GM12875 (cell line): ENCODE measurements at regions not wholly inside any gene's neighbourhood (a gene's known extent, or its start where the extent isn't known, plus 50 kb on each side); places are given as distances from the start of the nearest gene placed in this dataset.

ENCODE experiments used
- H3K4me3 ChIP-seq: one replicate; pipeline ENCODE4 v1.5.1; 2011; ENCODE audit warnings: low read depth, low read length, control low read depth
- TF ChIP-seq, protein P1 (sequence below): IDR thresholded peaks from 2 replicates; pipeline ENCODE4 v1.5.1; 2011; ENCODE audit warnings: low read depth, mild to moderate bottlenecking, control low read depth, inconsistent platforms, low read length, moderate library complexity, borderline replicate concordance; ENCODE audit not compliant: insufficient read depth

DNA sequence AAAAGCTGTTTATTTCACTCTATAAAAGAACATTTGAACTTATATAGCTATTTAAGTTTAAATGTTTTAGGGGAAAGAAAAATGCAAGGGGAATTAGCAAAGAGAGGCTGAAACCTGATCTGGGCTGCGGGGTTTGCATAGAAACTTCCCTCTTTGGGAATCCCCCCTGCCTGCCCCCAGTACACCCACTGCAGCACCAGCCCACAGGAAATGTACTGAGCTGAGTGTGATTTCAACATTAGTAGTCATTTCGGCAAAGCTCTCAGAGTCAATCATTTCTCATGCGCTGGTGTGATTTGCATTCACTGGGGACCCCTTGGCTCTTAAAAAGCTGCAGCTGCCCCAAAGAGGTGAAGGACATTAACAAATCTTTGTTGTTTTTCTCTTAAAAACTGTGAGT lies 859.4 kb downstream of the MAFB start:
- H3K4me3 ChIP-seq: no peak overlapping the region
- TF ChIP-seq, protein P1, sequence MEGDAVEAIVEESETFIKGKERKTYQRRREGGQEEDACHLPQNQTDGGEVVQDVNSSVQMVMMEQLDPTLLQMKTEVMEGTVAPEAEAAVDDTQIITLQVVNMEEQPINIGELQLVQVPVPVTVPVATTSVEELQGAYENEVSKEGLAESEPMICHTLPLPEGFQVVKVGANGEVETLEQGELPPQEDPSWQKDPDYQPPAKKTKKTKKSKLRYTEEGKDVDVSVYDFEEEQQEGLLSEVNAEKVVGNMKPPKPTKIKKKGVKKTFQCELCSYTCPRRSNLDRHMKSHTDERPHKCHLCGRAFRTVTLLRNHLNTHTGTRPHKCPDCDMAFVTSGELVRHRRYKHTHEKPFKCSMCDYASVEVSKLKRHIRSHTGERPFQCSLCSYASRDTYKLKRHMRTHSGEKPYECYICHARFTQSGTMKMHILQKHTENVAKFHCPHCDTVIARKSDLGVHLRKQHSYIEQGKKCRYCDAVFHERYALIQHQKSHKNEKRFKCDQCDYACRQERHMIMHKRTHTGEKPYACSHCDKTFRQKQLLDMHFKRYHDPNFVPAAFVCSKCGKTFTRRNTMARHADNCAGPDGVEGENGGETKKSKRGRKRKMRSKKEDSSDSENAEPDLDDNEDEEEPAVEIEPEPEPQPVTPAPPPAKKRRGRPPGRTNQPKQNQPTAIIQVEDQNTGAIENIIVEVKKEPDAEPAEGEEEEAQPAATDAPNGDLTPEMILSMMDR: no peak

DNA sequence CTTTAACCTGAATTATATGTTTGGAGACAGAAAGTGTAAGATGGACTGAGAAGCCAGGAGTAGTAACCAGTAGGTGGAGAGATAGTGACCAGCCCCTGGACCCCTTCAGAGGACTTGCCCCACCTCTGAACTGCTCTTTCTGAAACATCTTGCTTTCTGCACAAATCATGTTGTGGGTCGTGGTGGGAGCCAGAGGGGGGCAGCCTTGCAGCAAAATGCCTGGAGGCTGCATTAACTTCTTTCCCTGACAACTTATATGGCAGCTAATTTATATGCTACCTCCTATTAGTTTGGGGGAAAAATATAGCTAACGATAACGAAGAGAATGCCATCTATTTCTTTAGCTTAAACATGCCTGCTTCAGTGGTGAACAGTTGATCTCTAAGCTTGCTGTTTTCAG lies 859.8 kb downstream of the MAFB start:
- TF ChIP-seq, protein P1: peak; percentile 43; the same call in 1 of the 2 replicates
- no peak overlapping the region for H3K4me3 ChIP-seq

- TF ChIP-seq, protein P1: no peak
- H3K4me3 ChIP-seq: no peak overlapping the region
Measured at GRCh38 chr20:39825950-39826349, 863.1 kb downstream of the MAFB start.

DNA sequence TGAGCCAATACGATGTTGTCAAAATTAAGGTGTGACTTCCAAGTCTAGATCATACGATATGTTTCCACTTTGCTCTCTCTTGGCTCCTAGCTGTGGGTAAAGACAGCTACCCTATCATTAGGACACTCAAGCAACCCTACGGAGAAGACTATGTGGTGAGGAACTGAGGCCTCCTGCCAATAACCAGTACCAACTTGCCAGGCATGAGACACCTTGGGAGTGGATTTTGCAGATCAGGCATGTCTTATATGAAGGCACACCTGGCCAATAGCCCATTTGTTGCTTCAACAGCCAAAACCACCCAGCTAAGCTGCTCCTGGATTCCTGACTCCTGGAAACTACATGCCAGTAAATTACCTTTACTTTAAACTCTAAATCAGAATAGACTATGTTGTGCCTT lies 863.4 kb downstream of the DHX35 start:
- H3K4me3 ChIP-seq: no peak overlapping the region
- TF ChIP-seq, protein P1: no peak

DNA sequence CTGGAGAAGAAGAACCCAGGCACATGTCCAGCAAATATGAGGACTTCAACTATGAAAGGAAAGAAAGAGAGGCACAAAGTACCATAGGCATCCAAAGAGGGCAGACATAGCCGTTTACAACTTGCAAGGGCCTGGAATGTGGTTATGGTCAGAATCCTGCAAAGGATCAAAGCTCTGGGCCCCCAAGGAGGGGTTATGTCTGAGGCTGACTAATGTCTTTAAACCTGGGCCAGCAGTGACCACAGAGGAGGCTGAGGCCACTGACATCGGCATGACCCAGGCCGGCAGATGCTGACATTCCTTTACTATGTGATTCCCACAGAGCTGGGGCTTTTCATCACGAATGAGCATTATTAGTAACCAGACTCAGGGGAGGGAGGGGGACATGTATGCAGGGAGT lies 861.1 kb downstream of the DHX35 start:
- TF ChIP-seq, protein P1: no peak
- no peak overlapping the region for H3K4me3 ChIP-seq

- H3K4me3 ChIP-seq: no peak overlapping the region
Measured at GRCh38 chr20:39822667-39823066, 860.5 kb downstream of the DHX35 start.

DNA sequence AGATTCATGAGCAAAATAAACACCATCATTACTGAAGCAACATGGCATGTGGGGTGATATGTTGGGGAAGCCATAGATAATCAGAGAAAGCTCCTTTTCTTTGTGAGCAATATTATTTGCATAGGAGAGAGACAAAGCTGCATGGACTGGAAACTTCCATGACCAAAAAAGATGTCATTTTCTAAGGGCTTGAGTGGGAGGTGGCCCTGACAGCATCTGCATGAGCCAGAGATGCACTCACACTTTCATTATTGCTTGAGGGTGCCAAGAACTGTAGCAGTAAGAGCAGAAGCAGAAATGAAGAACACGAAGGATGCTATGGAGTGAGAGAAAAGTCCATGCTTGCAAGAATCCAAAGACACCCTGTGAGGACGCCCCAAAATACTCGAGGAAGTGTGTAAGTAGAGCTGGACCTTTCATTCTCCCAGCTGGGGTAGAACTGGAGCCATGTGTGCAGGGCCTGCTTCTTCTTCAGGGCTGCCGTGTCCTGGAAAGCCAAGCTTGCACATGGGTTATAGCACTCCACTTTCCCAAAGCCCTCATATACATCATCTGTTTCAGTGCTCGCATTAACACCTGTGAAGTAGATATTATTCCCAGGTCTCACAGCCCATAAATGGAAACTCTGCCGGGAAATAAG lies 851.2 kb downstream of the DHX35 start:
- TF ChIP-seq, protein P1: no peak
- no peak overlapping the region for H3K4me3 ChIP-seq

More at GRCh38 chr20:39822667-39823066, 860.5 kb downstream of the DHX35 start:
- TF ChIP-seq, protein P1: no peak
